NCI-H2081 treated with DMSO at 0.1 percent for 48 hours (cell line): ENCODE measurements at regions not wholly inside any gene's neighbourhood (a gene's known extent, or its start where the extent isn't known, plus 50 kb on each side); places are given as distances from the start of the nearest gene placed in this dataset.
"Not testable (repeated sequence)": the region's sequence is repeated elsewhere in the genome, so short reads cannot be mapped to it uniquely, and the experiment has no call there.

Experiments
- DNase-seq: peaks from one replicate; lab custom pipeline; 2025; lab: John Stamatoyannopoulos, UW

- DNase-seq = no peak
Measured at GRCh38 chr6:120498711-120499110, 835.6 kb downstream of the TBC1D32 start.

DNA sequence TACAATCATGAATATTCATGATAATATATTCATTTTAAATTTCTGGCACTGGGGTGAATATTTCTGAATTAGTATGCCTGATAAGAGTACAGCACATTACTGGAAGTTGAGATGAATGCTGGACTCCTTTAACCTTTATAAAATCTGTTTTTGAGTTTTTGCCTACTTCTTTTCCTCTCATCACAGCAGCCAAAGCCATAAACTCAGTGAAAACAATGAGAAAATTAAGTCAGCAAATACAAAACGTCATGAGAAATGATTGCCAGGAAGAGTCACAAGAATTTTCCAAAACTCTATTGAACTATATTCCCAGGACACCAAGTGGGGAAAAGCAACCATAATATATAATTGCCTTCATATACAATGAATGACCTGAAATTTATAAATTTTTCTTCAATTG, 837.6 kb downstream of the TBC1D32 start:
- no peak for DNase-seq

GRCh38 chr6:120493505-120493904, 840.8 kb downstream of the TBC1D32 start:
- no peak for DNase-seq

- DNase-seq = no peak
Measured at GRCh38 chr6:120489941-120490340, 844.3 kb downstream of the TBC1D32 start.

DNA sequence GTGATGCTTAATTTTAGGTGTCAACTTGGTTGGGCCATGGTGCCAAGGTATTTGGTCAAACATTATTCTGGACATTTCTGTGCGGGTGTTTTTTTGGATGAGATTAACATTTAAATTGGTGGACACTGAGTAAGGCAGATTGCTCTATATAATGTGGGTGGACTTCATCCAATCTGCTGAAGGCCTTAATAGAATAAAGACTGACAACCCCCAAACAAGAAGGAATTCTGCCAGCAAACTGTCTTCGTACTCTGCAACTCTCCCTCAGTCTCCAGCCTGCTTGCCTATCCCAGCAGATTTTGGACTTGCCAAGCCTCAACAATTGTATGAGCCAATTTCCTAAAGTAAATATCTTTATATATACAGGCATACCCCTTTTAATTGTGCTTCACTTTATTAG, 850.1 kb downstream of the TBC1D32 start:
- no peak for DNase-seq

DNA sequence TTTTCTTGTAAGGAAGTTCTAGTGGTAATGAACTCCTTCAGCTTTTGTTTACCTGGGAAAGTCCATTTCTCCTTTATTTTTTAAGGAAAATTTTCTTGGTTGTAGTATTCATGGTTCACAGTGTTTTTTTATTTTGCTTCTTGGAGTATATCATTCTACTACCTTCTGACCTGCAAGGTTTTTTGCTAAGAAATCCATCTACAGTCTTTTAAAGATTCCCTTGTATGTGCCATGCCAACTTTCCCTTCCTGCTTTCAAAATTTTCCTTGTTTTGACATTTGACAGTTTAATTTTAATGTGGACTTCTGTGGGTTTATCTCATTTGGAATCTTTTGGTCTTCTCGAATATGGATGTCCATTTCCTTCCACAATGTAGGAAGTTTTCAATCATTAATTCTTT, 855.6 kb downstream of the TBC1D32 start:
- DNase-seq = no peak

DNA sequence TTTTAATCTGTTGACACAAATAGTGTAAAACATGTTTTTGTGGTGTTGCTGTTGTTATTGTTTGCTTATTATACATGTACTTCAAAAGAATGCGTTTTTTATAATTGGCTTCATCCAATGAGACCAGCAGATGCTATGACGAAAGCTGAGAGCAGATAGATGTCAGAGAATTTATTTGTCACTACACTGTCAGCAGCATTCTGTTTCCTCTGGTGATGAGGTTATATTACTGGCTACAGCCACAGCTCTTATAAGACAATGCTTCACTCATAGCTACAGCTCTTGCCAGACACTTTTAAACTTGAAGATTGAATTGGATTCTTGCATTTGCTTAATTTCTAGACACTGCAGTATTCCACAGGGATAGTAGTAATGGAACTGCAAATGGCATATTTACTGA, 860.5 kb downstream of the TBC1D32 start:
- no peak for DNase-seq

DNA sequence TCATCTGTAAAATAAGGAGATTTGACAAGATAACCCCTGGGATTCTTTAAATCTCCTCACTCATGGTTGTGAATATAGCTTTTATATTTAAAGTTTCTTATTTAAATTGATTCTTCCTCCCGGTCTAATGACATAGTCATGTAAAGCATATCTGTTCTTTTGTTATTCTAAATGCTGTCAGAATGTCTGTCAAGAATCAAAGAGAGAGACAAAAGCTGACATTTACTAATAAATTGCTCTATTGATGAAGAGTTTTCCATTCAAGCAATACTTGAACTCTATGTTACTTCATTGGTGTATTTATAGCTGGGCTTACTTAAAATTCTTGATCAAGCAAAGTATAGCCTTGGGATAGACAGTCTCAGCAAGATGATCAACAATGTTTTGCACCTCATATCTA, 865.8 kb downstream of the TBC1D32 start:
- DNase-seq = no peak

- DNase-seq = no peak
Measured at GRCh38 chr6:120451508-120451907, 882.8 kb downstream of the TBC1D32 start.

GRCh38 chr6:120447605-120448004, 886.7 kb downstream of the TBC1D32 start:
- DNase-seq = no peak

DNA sequence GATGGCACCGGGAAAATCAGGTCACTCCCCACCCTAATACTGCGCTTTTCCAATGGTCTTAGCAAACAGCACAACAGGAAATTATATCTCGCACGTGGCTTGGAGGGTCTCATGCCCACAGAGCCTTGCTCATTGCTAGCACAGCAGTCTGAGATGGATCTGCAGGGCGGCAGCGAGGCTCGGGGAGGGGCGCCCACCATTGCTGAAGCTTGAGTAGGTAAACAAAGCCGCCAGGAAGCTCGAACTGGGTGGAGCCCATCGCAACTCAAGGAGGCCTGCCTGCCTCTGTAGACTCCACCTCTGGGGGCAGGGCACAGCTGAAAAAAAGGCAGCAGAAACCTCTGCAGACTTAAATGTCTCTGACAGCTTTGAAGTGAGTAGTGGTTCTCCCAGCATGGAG, 901.4 kb downstream of the TBC1D32 start:
- DNase-seq = not testable (repeated sequence)

GRCh38 chr6:120431841-120432240, 902.4 kb downstream of the TBC1D32 start:
- no peak for DNase-seq

DNA sequence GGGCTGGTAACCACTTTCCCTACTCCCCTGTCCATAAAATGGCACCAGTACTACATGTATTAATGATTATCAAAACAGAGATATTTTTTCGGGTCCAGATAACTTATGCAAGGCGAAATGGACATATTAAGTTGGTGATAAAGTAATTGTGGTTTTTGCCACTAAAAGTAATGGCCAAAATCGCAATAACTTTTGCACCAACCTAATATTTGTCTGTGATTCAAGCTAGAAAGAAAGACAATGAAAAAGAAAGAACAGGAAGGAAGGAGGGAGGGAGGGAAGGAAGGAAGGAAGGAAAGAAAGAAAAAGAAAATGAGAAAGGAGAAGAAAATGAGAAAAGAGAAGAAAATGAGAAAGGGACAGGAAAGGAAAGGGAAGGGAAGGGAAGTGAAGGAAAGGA, 922.9 kb downstream of the TBC1D32 start:
- no peak for DNase-seq

GRCh38 chr6:120410586-120410985, 923.7 kb downstream of the TBC1D32 start:
- no peak for DNase-seq

GRCh38 chr6:120407696-120408095, 926.6 kb downstream of the TBC1D32 start:
- no peak for DNase-seq

- DNase-seq = no peak
Measured at GRCh38 chr6:120405947-120406346, 928.3 kb downstream of the TBC1D32 start.

DNA sequence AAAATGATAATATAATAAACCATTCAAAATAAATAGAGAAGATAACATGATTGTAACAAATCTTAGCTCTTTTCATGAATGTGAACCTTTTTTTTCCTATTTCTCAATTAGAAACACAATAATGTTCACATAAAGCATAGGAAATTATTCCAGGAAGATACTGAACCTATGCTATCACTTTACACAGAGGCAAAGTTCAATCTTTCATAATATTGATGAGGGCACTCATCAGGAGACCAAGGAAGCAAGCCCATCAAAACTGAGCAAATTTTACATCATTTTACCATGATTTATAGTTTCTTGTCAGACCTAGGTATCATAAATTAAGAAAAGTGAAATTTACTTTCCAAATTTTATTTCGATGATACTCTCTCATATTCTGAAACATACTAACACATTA, 938.5 kb downstream of the TBC1D32 start:
- no peak for DNase-seq

DNA sequence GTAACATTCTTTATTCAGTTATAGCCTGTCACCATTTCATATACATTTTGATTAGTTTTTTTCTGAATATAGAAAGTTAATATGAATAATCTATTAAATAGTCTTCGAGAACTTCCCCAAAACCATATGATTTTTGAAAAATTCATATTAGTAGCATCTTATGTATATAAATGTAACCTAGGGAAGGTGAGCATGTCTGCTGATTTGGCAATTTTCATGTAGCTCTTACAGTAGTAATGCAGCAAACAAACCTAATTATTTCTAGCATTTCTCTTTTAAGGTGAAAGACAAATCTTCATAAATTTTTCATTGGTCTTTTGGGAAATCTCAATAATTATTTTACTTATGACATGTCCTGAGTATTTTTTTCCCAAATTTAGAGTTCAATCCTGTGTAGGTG, 939.0 kb downstream of the TBC1D32 start:
- DNase-seq = no peak

GRCh38 chr6:120392941-120393340, 941.3 kb downstream of the TBC1D32 start:
- DNase-seq = no peak

DNA sequence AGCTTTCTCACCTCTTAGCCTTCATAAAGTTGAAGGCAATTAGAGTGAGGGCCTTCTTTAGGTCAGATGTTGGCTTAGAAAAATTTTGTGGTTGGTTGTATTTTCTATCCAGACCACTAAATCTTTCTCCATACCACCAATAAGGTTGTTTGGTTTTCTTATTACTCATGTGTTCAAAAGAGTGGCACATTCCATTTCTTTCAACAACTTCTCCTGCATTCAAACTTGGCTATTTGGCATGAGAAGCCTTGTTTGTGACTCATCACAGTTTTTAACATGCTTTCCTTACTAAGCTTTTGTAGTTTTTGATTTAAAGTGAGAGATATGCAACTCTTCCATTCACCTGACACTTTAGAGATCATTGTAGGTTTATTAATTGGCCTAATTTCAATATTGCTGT, 949.6 kb downstream of the TBC1D32 start:
- DNase-seq = no peak

DNA sequence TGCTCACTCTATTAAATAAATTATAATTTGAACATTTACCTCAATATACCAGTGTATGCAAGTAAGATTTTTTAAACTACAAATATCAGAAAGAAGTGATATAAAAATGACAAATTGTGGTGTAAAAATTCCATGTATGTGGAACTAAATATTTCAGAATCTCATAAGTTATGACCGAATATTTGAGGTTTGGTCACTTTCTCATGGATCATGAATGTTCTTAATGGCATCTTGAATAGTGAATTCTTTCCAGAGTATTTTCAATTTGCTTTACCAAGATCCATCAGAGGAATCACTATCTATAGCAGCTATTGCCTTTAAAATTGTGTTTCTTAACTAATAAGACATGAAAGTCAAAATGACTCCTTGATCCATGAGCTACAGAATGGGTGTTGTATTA, 950.6 kb downstream of the TBC1D32 start:
- DNase-seq = no peak

DNA sequence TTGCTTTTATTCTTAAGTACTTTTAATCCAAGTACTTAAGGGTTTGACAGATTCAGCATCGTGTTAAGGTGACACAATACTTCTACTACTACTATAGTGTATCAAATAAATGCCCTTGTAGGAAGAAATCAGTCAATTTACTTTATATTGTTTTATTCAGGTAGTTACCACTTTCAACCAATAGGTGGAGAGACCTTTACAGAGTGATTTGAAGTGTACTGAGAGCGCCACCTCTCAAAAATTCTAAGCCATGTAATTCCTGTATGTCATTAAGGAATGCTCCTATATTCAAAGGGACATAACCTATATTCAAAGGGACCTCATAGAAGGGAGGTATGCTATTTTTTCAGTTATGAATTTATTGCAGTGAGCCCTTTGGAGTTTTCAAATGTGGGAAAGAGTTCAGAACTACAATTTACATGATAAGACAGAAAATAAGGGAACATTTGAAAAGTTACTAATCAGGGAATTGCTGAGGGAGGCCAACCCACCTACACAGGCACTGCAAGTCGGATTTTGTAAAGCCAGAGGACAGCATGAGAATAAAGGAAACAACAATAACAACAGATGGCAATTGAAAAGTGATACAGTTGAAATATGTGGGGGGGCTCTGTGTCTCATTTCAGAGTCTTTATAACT, 955.6 kb downstream of the TBC1D32 start:
- DNase-seq = no peak

- DNase-seq = no peak
Measured at GRCh38 chr6:120373185-120373584, 961.1 kb downstream of the TBC1D32 start.

DNA sequence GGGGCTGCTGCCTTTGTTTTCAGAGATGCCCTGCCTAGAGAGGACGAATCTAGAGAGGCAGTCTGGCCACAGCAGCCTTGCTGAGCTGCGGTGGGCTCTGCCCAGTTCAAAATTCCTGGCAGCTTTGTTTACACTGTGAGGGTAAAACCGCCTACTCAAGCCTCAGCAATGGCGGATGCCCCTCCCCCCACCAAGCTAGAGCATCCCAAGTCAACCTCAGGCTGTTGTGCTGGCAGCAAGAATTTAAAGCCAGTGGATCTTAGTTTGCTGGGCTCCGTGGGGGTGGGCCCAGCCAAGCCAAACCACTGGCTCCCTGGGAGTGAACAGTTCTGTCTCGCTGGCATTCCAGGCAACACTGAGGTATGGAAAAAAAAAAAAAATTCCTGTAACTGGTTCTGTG, 970.9 kb downstream of the TBC1D32 start:
- DNase-seq = no peak

- DNase-seq = not testable (repeated sequence)
Measured at GRCh38 chr6:120358535-120358934, 975.7 kb downstream of the TBC1D32 start.
